ENCODE measurements at regions not wholly inside any gene's neighbourhood (a gene's known extent, or its start where the extent isn't known, plus 50 kb on each side); places are given as distances from the start of the nearest gene placed in this dataset.
"Not testable (repeated sequence)": the region's sequence is repeated elsewhere in the genome, so short reads cannot be mapped to it uniquely, and the experiment has no call there.

- no peaks in the 10 kb centered on the region for H3K9me3 ChIP-seq (ENCODE audit: control insufficient read depth in 1 of 2, low read length in 2 of 2)
- H3K27me3 ChIP-seq (ENCODE audit: control insufficient read depth in 1 of 2, insufficient read depth in 2 of 2, low read length in 2 of 2): no peaks in the 10 kb centered on the region
- no peak overlapping the region for H3K4me3 ChIP-seq (ENCODE audit: low read depth in 1 of 2, low read length in 2 of 2)
- H3K36me3 ChIP-seq (ENCODE audit: control insufficient read depth in 1 of 2, insufficient read depth in 2 of 2, low read length in 2 of 2): no peaks in the 10 kb centered on the region
- no peak overlapping the region for H3K27ac ChIP-seq (ENCODE audit: low read depth, low read length)
- H3K4me1 ChIP-seq (ENCODE audit: control insufficient read depth in 1 of 2, insufficient read depth in 2 of 2, low read length in 2 of 2): no peaks in the 10 kb centered on the region
- no peak overlapping the region for H3K9ac ChIP-seq (ENCODE audit: low read depth in 1 of 2, low read length in 2 of 2)
These were observed 50.4 kb upstream of the CACUL1 start for GRCh38 chr10:118805146-118805545.

- H3K9ac ChIP-seq (ENCODE audit: low read depth in 1 of 2, low read length in 2 of 2): no peak overlapping the region
- no peaks in the 10 kb centered on the region for H3K36me3 ChIP-seq (ENCODE audit: control insufficient read depth in 1 of 2, insufficient read depth in 2 of 2, low read length in 2 of 2)
- H3K4me1 ChIP-seq (ENCODE audit: control insufficient read depth in 1 of 2, insufficient read depth in 2 of 2, low read length in 2 of 2): no peaks in the 10 kb centered on the region
- H3K27ac ChIP-seq (ENCODE audit: low read depth, low read length): no peak overlapping the region
- no peaks in the 10 kb centered on the region for H3K9me3 ChIP-seq (ENCODE audit: control insufficient read depth in 1 of 2, low read length in 2 of 2)
- H3K4me3 ChIP-seq (ENCODE audit: low read depth in 1 of 2, low read length in 2 of 2): no peak overlapping the region
- no peaks in the 10 kb centered on the region for H3K27me3 ChIP-seq (ENCODE audit: control insufficient read depth in 1 of 2, insufficient read depth in 2 of 2, low read length in 2 of 2)
These were observed 52.9 kb upstream of the CACUL1 start for GRCh38 chr10:118807512-118808305.

GRCh38 chr10:118808601-118809356 lies 54.0 kb upstream of the CACUL1 start:
- H3K27ac ChIP-seq (ENCODE audit: low read depth, low read length): no peak overlapping the region
- no peaks in the 10 kb centered on the region for H3K4me1 ChIP-seq (ENCODE audit: control insufficient read depth in 1 of 2, insufficient read depth in 2 of 2, low read length in 2 of 2)
- no peak overlapping the region for H3K4me3 ChIP-seq (ENCODE audit: low read depth in 1 of 2, low read length in 2 of 2)
- H3K27me3 ChIP-seq (ENCODE audit: control insufficient read depth in 1 of 2, insufficient read depth in 2 of 2, low read length in 2 of 2): no peaks in the 10 kb centered on the region
- no peak overlapping the region for H3K9ac ChIP-seq (ENCODE audit: low read depth in 1 of 2, low read length in 2 of 2)
- no peaks in the 10 kb centered on the region for H3K36me3 ChIP-seq (ENCODE audit: control insufficient read depth in 1 of 2, insufficient read depth in 2 of 2, low read length in 2 of 2)
- no peaks in the 10 kb centered on the region for H3K9me3 ChIP-seq (ENCODE audit: control insufficient read depth in 1 of 2, low read length in 2 of 2)

- Histone ChIP-seq H3K27me3 (ENCODE audit: control insufficient read depth in 1 of 2, insufficient read depth in 2 of 2, low read length in 2 of 2) (no peaks in the 10 kb centered on the region), H3K27ac (ENCODE audit: low read depth, low read length) (no peak overlapping the region), H3K36me3 (ENCODE audit: control insufficient read depth in 1 of 2, insufficient read depth in 2 of 2, low read length in 2 of 2) (no peaks in the 10 kb centered on the region), H3K4me1 (ENCODE audit: control insufficient read depth in 1 of 2, insufficient read depth in 2 of 2, low read length in 2 of 2) (no peaks in the 10 kb centered on the region), H3K4me3 (ENCODE audit: low read depth in 1 of 2, low read length in 2 of 2) (no peak overlapping the region), H3K9ac (ENCODE audit: low read depth in 1 of 2, low read length in 2 of 2) (no peak overlapping the region), H3K9me3 (ENCODE audit: control insufficient read depth in 1 of 2, low read length in 2 of 2) (no peaks in the 10 kb centered on the region)
These were observed 54.8 kb upstream of the CACUL1 start for GRCh38 chr10:118809357-118810220.

GRCh38 chr10:118810796-118811505 lies 56.2 kb upstream of the CACUL1 start:
- Histone ChIP-seq H3K36me3 (ENCODE audit: control insufficient read depth in 1 of 2, insufficient read depth in 2 of 2, low read length in 2 of 2) (no peaks in the 10 kb centered on the region), H3K27ac (ENCODE audit: low read depth, low read length) (no peak overlapping the region), H3K9ac (ENCODE audit: low read depth in 1 of 2, low read length in 2 of 2) (no peak overlapping the region), H3K27me3 (ENCODE audit: control insufficient read depth in 1 of 2, insufficient read depth in 2 of 2, low read length in 2 of 2) (no peaks in the 10 kb centered on the region), H3K4me3 (ENCODE audit: low read depth in 1 of 2, low read length in 2 of 2) (no peak overlapping the region), H3K4me1 (ENCODE audit: control insufficient read depth in 1 of 2, insufficient read depth in 2 of 2, low read length in 2 of 2) (no peaks in the 10 kb centered on the region), H3K9me3 (ENCODE audit: control insufficient read depth in 1 of 2, low read length in 2 of 2) (no peaks in the 10 kb centered on the region)

- Histone ChIP-seq H3K4me3 (ENCODE audit: low read depth in 1 of 2, low read length in 2 of 2) (no peak overlapping the region), H3K36me3 (ENCODE audit: control insufficient read depth in 1 of 2, insufficient read depth in 2 of 2, low read length in 2 of 2) (no peaks in the 10 kb centered on the region), H3K9me3 (ENCODE audit: control insufficient read depth in 1 of 2, low read length in 2 of 2) (no peaks in the 10 kb centered on the region), H3K4me1 (ENCODE audit: control insufficient read depth in 1 of 2, insufficient read depth in 2 of 2, low read length in 2 of 2) (no peaks in the 10 kb centered on the region), H3K9ac (ENCODE audit: low read depth in 1 of 2, low read length in 2 of 2) (no peak overlapping the region), H3K27ac (ENCODE audit: low read depth, low read length) (no peak overlapping the region), H3K27me3 (ENCODE audit: control insufficient read depth in 1 of 2, insufficient read depth in 2 of 2, low read length in 2 of 2) (no peaks in the 10 kb centered on the region)
These were observed 57.1 kb upstream of the CACUL1 start for GRCh38 chr10:118811675-118812392.

- Histone ChIP-seq H3K4me3 (ENCODE audit: low read depth in 1 of 2, low read length in 2 of 2) (no peak overlapping the region), H3K27me3 (ENCODE audit: control insufficient read depth in 1 of 2, insufficient read depth in 2 of 2, low read length in 2 of 2) (no peaks in the 10 kb centered on the region), H3K9ac (ENCODE audit: low read depth in 1 of 2, low read length in 2 of 2) (no peak overlapping the region), H3K9me3 (ENCODE audit: control insufficient read depth in 1 of 2, low read length in 2 of 2) (no peaks in the 10 kb centered on the region), H3K4me1 (ENCODE audit: control insufficient read depth in 1 of 2, insufficient read depth in 2 of 2, low read length in 2 of 2) (no peaks in the 10 kb centered on the region), H3K27ac (ENCODE audit: low read depth, low read length) (no peak overlapping the region), H3K36me3 (ENCODE audit: control insufficient read depth in 1 of 2, insufficient read depth in 2 of 2, low read length in 2 of 2) (no peaks in the 10 kb centered on the region)
These were observed 57.6 kb upstream of the CACUL1 start for GRCh38 chr10:118812393-118812740.

- H3K36me3 ChIP-seq (ENCODE audit: control insufficient read depth in 1 of 2, insufficient read depth in 2 of 2, low read length in 2 of 2); H3K27me3 ChIP-seq (ENCODE audit: control insufficient read depth in 1 of 2, insufficient read depth in 2 of 2, low read length in 2 of 2); H3K27ac ChIP-seq (ENCODE audit: low read depth, low read length); H3K4me3 ChIP-seq (ENCODE audit: low read depth in 1 of 2, low read length in 2 of 2); H3K9me3 ChIP-seq (ENCODE audit: control insufficient read depth in 1 of 2, low read length in 2 of 2); H3K9ac ChIP-seq (ENCODE audit: low read depth in 1 of 2, low read length in 2 of 2); H3K4me1 ChIP-seq (ENCODE audit: control insufficient read depth in 1 of 2, insufficient read depth in 2 of 2, low read length in 2 of 2): not testable (repeated sequence)
These were observed 58.2 kb upstream of the CACUL1 start for GRCh38 chr10:118813001-118813400.

- Histone ChIP-seq H3K36me3 (ENCODE audit: control insufficient read depth in 1 of 2, insufficient read depth in 2 of 2, low read length in 2 of 2) (no peaks in the 10 kb centered on the region), H3K9me3 (ENCODE audit: control insufficient read depth in 1 of 2, low read length in 2 of 2) (no peaks in the 10 kb centered on the region), H3K9ac (ENCODE audit: low read depth in 1 of 2, low read length in 2 of 2) (no peak overlapping the region), H3K27ac (ENCODE audit: low read depth, low read length) (no peak overlapping the region), H3K4me1 (ENCODE audit: control insufficient read depth in 1 of 2, insufficient read depth in 2 of 2, low read length in 2 of 2) (no peaks in the 10 kb centered on the region), H3K27me3 (ENCODE audit: control insufficient read depth in 1 of 2, insufficient read depth in 2 of 2, low read length in 2 of 2) (no peaks in the 10 kb centered on the region), H3K4me3 (ENCODE audit: low read depth in 1 of 2, low read length in 2 of 2) (no peak overlapping the region)
These were observed 61.9 kb upstream of the CACUL1 start for GRCh38 chr10:118816471-118817168.
